Endothelial cell of umbilical vein (primary cell): ENCODE measurements at regions not wholly inside any gene's neighbourhood (a gene's known extent, or its start where the extent isn't known, plus 50 kb on each side); places are given as distances from the start of the nearest gene placed in this dataset.

Source experiments
- CTCF ChIP-seq, 2 donors: IDR thresholded peaks; 1 replicate in 1 of 2; 2 replicates in 1 of 2; pipeline ENCODE4 v1.5.1; 2011; ENCODE audit warnings: low read length in 2 of 2, mild to moderate bottlenecking in 2 of 2, moderate library complexity in 2 of 2, control low read depth in 1 of 2, inconsistent platforms in 1 of 2, low read depth in 1 of 2; ENCODE audit not compliant: insufficient read depth in 1 of 2; ENCODE audit errors: extremely low read depth in 1 of 2
- EZH2 ChIP-seq: IDR thresholded peaks from 2 replicates; pipeline ENCODE4 v1.6.1; 2012; ENCODE audit warnings: borderline replicate concordance, low read depth, mild to moderate bottlenecking, moderate library complexity, low read length, inconsistent platforms; ENCODE audit not compliant: severe bottlenecking
- JUN ChIP-seq: IDR thresholded peaks from 2 replicates; pipeline ENCODE4 v1.6.1; 2011; ENCODE audit warnings: borderline replicate concordance, low read depth; ENCODE audit not compliant: insufficient read length, insufficient read depth

DNA sequence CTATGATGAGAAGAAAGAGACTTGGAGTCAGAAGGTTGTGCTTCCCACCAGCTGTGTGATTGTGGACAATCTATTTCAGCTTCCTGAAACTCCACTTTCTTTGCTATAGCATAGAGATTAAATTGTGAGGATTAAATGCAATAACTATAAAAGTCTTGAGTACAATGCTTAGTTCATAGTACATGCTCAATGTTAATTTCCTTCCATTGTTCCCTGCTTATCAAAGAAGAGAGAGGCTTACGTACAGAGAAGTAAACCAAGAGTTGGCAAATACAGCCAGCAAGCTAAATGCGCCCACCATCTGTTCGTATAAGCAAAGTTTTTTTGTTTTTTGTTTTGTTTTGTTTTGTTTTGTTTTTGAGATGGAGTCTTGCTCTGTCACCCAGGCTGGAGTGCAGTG is 317.9 kb upstream of the NFIA start:
- TF ChIP-seq JUN (no peak), EZH2 (no peak), CTCF (IDR thresholded peaks at IDR 0.05; ENCODE audit: extremely low read depth in 1 of 2, insufficient read depth in 1 of 2, low read depth in 1 of 2, low read length in 2 of 2) (no peak)
